ENCODE measurements at regions not wholly inside any gene's neighbourhood (a gene's known extent, or its start where the extent isn't known, plus 50 kb on each side); places are given as distances from the start of the nearest gene placed in this dataset.

- no peak overlapping the region for H3K27ac ChIP-seq
- H3K9ac ChIP-seq (ENCODE audit: insufficient read length) = no peak overlapping the region
- no peaks in the 10 kb centered on the region for H3K36me3 ChIP-seq (ENCODE audit: insufficient read depth, low read length)
- TF ChIP-seq POLR2AphosphoS5 (IDR thresholded peaks at IDR 0.05; ENCODE audit: borderline replicate concordance, low read depth, low read length) (no peak), EZH2 (IDR thresholded peaks at IDR 0.05) (no peak), FOXP2 (optimal IDR thresholded peaks at IDR 0.05; ENCODE audit: control extremely low read depth, extremely low read length, insufficient read depth) (no peak)
- H3K9me3 ChIP-seq (ENCODE audit: low read depth, low read length) = no peaks in the 10 kb centered on the region
- DNase-seq (ENCODE audit: low read depth, low spot score) = no peak
- H3K4me3 ChIP-seq = no peak overlapping the region
These were observed 256.9 kb downstream of the ATXN7L3B start for GRCh38 chr12:74794522-74794921.

- Histone ChIP-seq H3K9me3 (ENCODE audit: low read depth, low read length) (no peaks in the 10 kb centered on the region), H3K27ac (no peak overlapping the region), H3K9ac (ENCODE audit: insufficient read length) (no peak overlapping the region), H3K4me3 (no peak overlapping the region), H3K36me3 (ENCODE audit: insufficient read depth, low read length) (no peaks in the 10 kb centered on the region)
- no peak for TF ChIP-seq EZH2 (IDR thresholded peaks at IDR 0.05)
- TF ChIP-seq FOXP2 (optimal IDR thresholded peaks at IDR 0.05; ENCODE audit: control extremely low read depth, extremely low read length, insufficient read depth) = no peak
- TF ChIP-seq POLR2AphosphoS5 (IDR thresholded peaks at IDR 0.05; ENCODE audit: borderline replicate concordance, low read depth, low read length) = no peak
- DNase-seq (ENCODE audit: low read depth, low spot score) = no peak
These were observed 264.0 kb downstream of the ATXN7L3B start for GRCh38 chr12:74801625-74802024.

GRCh38 chr12:74816398-74817175, 279.0 kb downstream of the ATXN7L3B start:
- no peaks in the 10 kb centered on the region for H3K36me3 ChIP-seq (ENCODE audit: insufficient read depth, low read length)
- DNase-seq (ENCODE audit: low read depth, low spot score) = no peak
- H3K9me3 ChIP-seq (ENCODE audit: low read depth, low read length) = no peaks in the 10 kb centered on the region
- H3K27ac ChIP-seq = no peak overlapping the region
- TF ChIP-seq FOXP2 (optimal IDR thresholded peaks at IDR 0.05; ENCODE audit: control extremely low read depth, extremely low read length, insufficient read depth) (no peak), EZH2 (IDR thresholded peaks at IDR 0.05) (no peak), POLR2AphosphoS5 (IDR thresholded peaks at IDR 0.05; ENCODE audit: borderline replicate concordance, low read depth, low read length) (no peak)
- no peak overlapping the region for H3K9ac ChIP-seq (ENCODE audit: insufficient read length)
- H3K4me3 ChIP-seq = no peak overlapping the region

GRCh38 chr12:74817499-74817898, 279.9 kb downstream of the ATXN7L3B start:
- Histone ChIP-seq H3K9ac (ENCODE audit: insufficient read length) (no peak overlapping the region), H3K36me3 (ENCODE audit: insufficient read depth, low read length) (no peaks in the 10 kb centered on the region), H3K27ac (no peak overlapping the region), H3K9me3 (ENCODE audit: low read depth, low read length) (no peaks in the 10 kb centered on the region), H3K4me3 (no peak overlapping the region)
- no peak for DNase-seq (ENCODE audit: low read depth, low spot score)
- TF ChIP-seq POLR2AphosphoS5 (IDR thresholded peaks at IDR 0.05; ENCODE audit: borderline replicate concordance, low read depth, low read length) (no peak), EZH2 (IDR thresholded peaks at IDR 0.05) (no peak), FOXP2 (optimal IDR thresholded peaks at IDR 0.05; ENCODE audit: control extremely low read depth, extremely low read length, insufficient read depth) (no peak)

- TF ChIP-seq POLR2AphosphoS5 (IDR thresholded peaks at IDR 0.05; ENCODE audit: borderline replicate concordance, low read depth, low read length) (no peak), EZH2 (IDR thresholded peaks at IDR 0.05) (no peak), FOXP2 (optimal IDR thresholded peaks at IDR 0.05; ENCODE audit: control extremely low read depth, extremely low read length, insufficient read depth) (no peak)
- Histone ChIP-seq H3K9ac (ENCODE audit: insufficient read length) (no peak overlapping the region), H3K36me3 (ENCODE audit: insufficient read depth, low read length) (no peaks in the 10 kb centered on the region), H3K27ac (no peak overlapping the region), H3K4me3 (no peak overlapping the region), H3K9me3 (ENCODE audit: low read depth, low read length) (no peaks in the 10 kb centered on the region)
- DNase-seq (ENCODE audit: low read depth, low spot score) = no peak
These were observed 280.8 kb downstream of the ATXN7L3B start for GRCh38 chr12:74818412-74818811.

GRCh38 chr12:74820324-74820723, 282.7 kb downstream of the ATXN7L3B start:
- H3K9ac ChIP-seq (ENCODE audit: insufficient read length) = no peak overlapping the region
- no peaks in the 10 kb centered on the region for H3K9me3 ChIP-seq (ENCODE audit: low read depth, low read length)
- no peak overlapping the region for H3K4me3 ChIP-seq
- TF ChIP-seq FOXP2 (optimal IDR thresholded peaks at IDR 0.05; ENCODE audit: control extremely low read depth, extremely low read length, insufficient read depth) (no peak), EZH2 (IDR thresholded peaks at IDR 0.05) (no peak), POLR2AphosphoS5 (IDR thresholded peaks at IDR 0.05; ENCODE audit: borderline replicate concordance, low read depth, low read length) (no peak)
- no peaks in the 10 kb centered on the region for H3K36me3 ChIP-seq (ENCODE audit: insufficient read depth, low read length)
- no peak overlapping the region for H3K27ac ChIP-seq
- DNase-seq (ENCODE audit: low read depth, low spot score) = no peak

GRCh38 chr12:74836567-74836966, 298.9 kb downstream of the ATXN7L3B start:
- no peak for TF ChIP-seq EZH2 (IDR thresholded peaks at IDR 0.05)
- TF ChIP-seq POLR2AphosphoS5 (IDR thresholded peaks at IDR 0.05; ENCODE audit: borderline replicate concordance, low read depth, low read length) = no peak
- TF ChIP-seq FOXP2 (optimal IDR thresholded peaks at IDR 0.05; ENCODE audit: control extremely low read depth, extremely low read length, insufficient read depth) = no peak

GRCh38 chr12:74846116-74846515, 308.5 kb downstream of the ATXN7L3B start:
- DNase-seq (ENCODE audit: low read depth, low spot score) = no peak
- Histone ChIP-seq H3K36me3 (ENCODE audit: insufficient read depth, low read length) (no peaks in the 10 kb centered on the region), H3K27ac (no peak overlapping the region)

More at GRCh38 chr12:74836567-74836966, 298.9 kb downstream of the ATXN7L3B start:
- Histone ChIP-seq H3K36me3 (ENCODE audit: insufficient read depth, low read length) (no peaks in the 10 kb centered on the region), H3K9ac (ENCODE audit: insufficient read length) (no peak overlapping the region), H3K9me3 (ENCODE audit: low read depth, low read length) (no peaks in the 10 kb centered on the region), H3K4me3 (no peak overlapping the region), H3K27ac (no peak overlapping the region)
- no peak for DNase-seq (ENCODE audit: low read depth, low spot score)

More at GRCh38 chr12:74846116-74846515, 308.5 kb downstream of the ATXN7L3B start:
- Histone ChIP-seq H3K9ac (ENCODE audit: insufficient read length) (no peak overlapping the region), H3K9me3 (ENCODE audit: low read depth, low read length) (no peaks in the 10 kb centered on the region), H3K4me3 (no peak overlapping the region)
- TF ChIP-seq EZH2 (IDR thresholded peaks at IDR 0.05) (no peak), POLR2AphosphoS5 (IDR thresholded peaks at IDR 0.05; ENCODE audit: borderline replicate concordance, low read depth, low read length) (no peak), FOXP2 (optimal IDR thresholded peaks at IDR 0.05; ENCODE audit: control extremely low read depth, extremely low read length, insufficient read depth) (no peak)
